Tibial nerve (tissue), 4 donors: ENCODE measurements at regions not wholly inside any gene's neighbourhood (a gene's known extent, or its start where the extent isn't known, plus 50 kb on each side); places are given as distances from the start of the nearest gene placed in this dataset.

Source experiments
- DNase-seq, 2 donors: peaks; one replicate each; pipeline ENCODE4 v3.0.0-alpha.2; 2019; ENCODE audit warnings: low spot score in 2 of 2
- H3K27ac ChIP-seq, 4 donors: fragments of 200-600 bp; sonication (generic) in 3 of 4; one replicate each; pipeline ENCODE4 v1.5.1; 2017 to 2019; ENCODE audit warnings: mild to moderate bottlenecking in 1 of 4
- H3K27me3 ChIP-seq, 2 donors: fragments of 200-600 bp; sonication (generic) in 1 of 2; one replicate each; pipeline versions ENCODE4 v1.5.1 to v1.6.0; 2017 to 2019
- H3K36me3 ChIP-seq, 3 donors: fragments of 200-600 bp; sonication (generic); one replicate each; pipeline ENCODE4 v1.5.1; 2018 to 2019
- H3K4me1 ChIP-seq, 4 donors: fragments of 200-600 bp; sonication (generic) in 3 of 4; one replicate each; pipeline ENCODE4 v1.5.1; 2017 to 2019
- H3K4me3 ChIP-seq, 4 donors: fragments of 200-600 bp; sonication (generic) in 3 of 4; one replicate each; pipeline ENCODE4 v1.5.1; 2017 to 2019; ENCODE audit warnings: mild to moderate bottlenecking in 1 of 4, moderate library complexity in 1 of 4
- H3K9me3 ChIP-seq, 4 donors: fragments of 200-600 bp; sonication (generic) in 3 of 4; one replicate each; pipeline ENCODE4 v1.5.1; 2017 to 2019
- CTCF ChIP-seq, 5 experiments: fragments of 200-600 bp in 3 of 5; fragments of 450-650 bp in 2 of 5; sonication (generic) in 3 of 5; IDR thresholded peaks; one replicate each; pipeline ENCODE4 v1.5.1; 2016 to 2019; ENCODE audit warnings: antibody characterized with exemption in 5 of 5, mild to moderate bottlenecking in 3 of 5, moderate library complexity in 2 of 5
- EP300 ChIP-seq, 2 donors: sonication (generic); formaldehyde crosslinking; IDR thresholded peaks; one replicate each; pipeline ENCODE4 v1.6.1; 2017; ENCODE audit warnings: antibody characterized with exemption in 2 of 2, mild to moderate bottlenecking in 1 of 2
- POLR2A ChIP-seq, 2 donors: fragments of 450-650 bp; IDR thresholded peaks; one replicate each; pipeline ENCODE4 v1.6.1; 2017; ENCODE audit warnings: antibody characterized with exemption in 2 of 2, mild to moderate bottlenecking in 2 of 2, moderate library complexity in 2 of 2
- WGBS, 2 donors: methylation state at CpG; one replicate each; pipeline ENCODE4 v1.1.5; 2018; 5-methylcytosine and 5-hydroxymethylcytosine counted together

DNA sequence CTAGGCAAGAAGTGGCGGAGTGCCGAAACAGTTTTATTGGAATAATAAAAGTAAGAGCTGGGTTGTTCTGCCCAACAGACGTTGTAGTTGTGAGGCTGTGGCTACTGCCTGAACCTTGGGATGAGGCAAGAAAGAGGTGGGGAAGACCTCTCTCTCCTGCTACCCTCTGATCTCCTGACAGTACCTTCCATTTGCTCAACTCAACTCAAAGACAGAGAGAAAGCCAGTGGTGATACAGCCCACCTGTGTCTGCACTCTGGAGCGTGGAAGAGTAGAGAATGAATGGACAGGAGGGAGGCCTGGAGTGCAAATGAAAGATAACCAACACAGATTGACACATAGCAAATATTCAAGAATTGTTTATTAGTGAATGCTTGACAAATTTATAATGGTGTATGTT lies 590.3 kb downstream of the NYAP2 start:
- H3K27ac ChIP-seq = no peak overlapping the region
- WGBS, 2 donors = 81 to 86% methylated on average over 4 of the region's 4 CpGs
- TF ChIP-seq POLR2A (IDR thresholded peaks at IDR 0.05) (no peak), EP300 (IDR thresholded peaks at IDR 0.05) (no peak), CTCF (IDR thresholded peaks at IDR 0.05) (no peak)
- no peaks in the 10 kb centered on the region for H3K36me3 ChIP-seq
- H3K27me3 ChIP-seq = no peaks in the 10 kb centered on the region
- no peak for DNase-seq
- no peaks in the 10 kb centered on the region for H3K4me1 ChIP-seq
- H3K9me3 ChIP-seq = no peaks in the 10 kb centered on the region
- no peak overlapping the region for H3K4me3 ChIP-seq

GRCh38 chr2:225980372-225980771 lies 580.9 kb downstream of the NYAP2 start:
- Histone ChIP-seq H3K4me1 (no peaks in the 10 kb centered on the region), H3K36me3 (no peaks in the 10 kb centered on the region), H3K27me3 (no peaks in the 10 kb centered on the region), H3K9me3 (no peaks in the 10 kb centered on the region), H3K27ac (no peak overlapping the region), H3K4me3 (no peak overlapping the region)
- DNase-seq = no peak
- TF ChIP-seq POLR2A (IDR thresholded peaks at IDR 0.05) = no peak
- WGBS, 2 donors = 93 to 100% methylated on average over 7 of the region's 7 CpGs

- 89 to 94% methylated on average over 3 of the region's 3 CpGs for WGBS, 2 donors
- H3K36me3 ChIP-seq = no peaks in the 10 kb centered on the region
- no peak for DNase-seq
- H3K4me3 ChIP-seq = no peak overlapping the region
- no peaks in the 10 kb centered on the region for H3K9me3 ChIP-seq
- no peaks in the 10 kb centered on the region for H3K27me3 ChIP-seq
- TF ChIP-seq POLR2A (IDR thresholded peaks at IDR 0.05) (no peak), EP300 (IDR thresholded peaks at IDR 0.05) (no peak), CTCF (IDR thresholded peaks at IDR 0.05) (no peak)
- H3K27ac ChIP-seq = no peak overlapping the region
- no peaks in the 10 kb centered on the region for H3K4me1 ChIP-seq
These were observed 571.9 kb downstream of the NYAP2 start for GRCh38 chr2:225971433-225971832.

DNA sequence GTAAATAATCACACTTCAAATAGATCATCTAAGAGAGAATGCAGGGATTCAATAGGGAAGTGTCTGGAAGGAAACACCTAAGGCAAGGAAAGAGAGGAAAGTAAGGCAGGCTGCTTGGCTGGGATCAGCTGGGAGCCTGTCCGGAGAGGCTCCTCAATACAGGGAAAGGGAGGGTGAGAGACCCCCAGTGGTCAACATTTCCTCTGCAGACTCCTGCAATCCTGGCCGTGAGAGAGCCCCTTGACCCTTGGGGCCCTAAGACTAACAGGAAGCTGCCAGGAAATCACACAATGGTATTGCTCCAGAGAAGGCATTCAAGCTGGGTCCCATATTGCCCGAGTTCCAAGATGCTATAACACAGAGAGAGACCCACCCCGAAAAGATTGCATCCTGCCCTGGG lies 549.4 kb downstream of the NYAP2 start:
- Histone ChIP-seq H3K27me3 (no peaks in the 10 kb centered on the region), H3K4me1 (no peaks in the 10 kb centered on the region), H3K4me3 (no peak overlapping the region), H3K36me3 (no peaks in the 10 kb centered on the region), H3K27ac (no peak overlapping the region), H3K9me3 (peaks cover 0 to 34% (median 4%) of the 10 kb centered on the region in 4 donors)
- WGBS, 2 donors = 49 to 60% methylated on average over 4 of the region's 4 CpGs
- TF ChIP-seq CTCF (IDR thresholded peaks at IDR 0.05) = no peak
- no peak for TF ChIP-seq EP300 (IDR thresholded peaks at IDR 0.05)
- TF ChIP-seq POLR2A (IDR thresholded peaks at IDR 0.05) = no peak
- no peak for DNase-seq

DNA sequence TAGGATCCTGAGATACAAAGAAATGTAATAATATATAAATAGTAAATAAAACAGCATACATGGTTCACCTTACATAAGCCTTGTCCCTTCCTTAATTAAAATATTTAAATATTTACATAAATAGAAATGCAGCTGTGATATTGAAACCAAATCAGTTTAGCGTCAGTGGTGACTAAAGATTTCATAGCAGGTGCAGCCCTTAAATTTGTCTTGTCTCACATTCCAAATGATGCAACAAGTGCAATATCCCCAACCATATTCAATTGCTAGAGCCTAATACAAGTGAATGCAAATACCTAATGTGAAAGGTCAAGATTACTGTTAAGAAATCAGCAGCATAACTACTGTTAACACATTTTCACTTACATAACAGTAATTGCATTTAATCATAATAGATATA lies 539.5 kb downstream of the NYAP2 start:
- Histone ChIP-seq H3K36me3 (no peaks in the 10 kb centered on the region), H3K4me3 (no peak overlapping the region), H3K27ac (no peak overlapping the region), H3K4me1 (no peaks in the 10 kb centered on the region), H3K9me3 (no peaks in the 10 kb centered on the region), H3K27me3 (no peaks in the 10 kb centered on the region)
- 94 to 100% methylated on average over 1 of the region's 1 CpG for WGBS, 2 donors
- no peak for DNase-seq
- TF ChIP-seq CTCF (IDR thresholded peaks at IDR 0.05) (no peak), POLR2A (IDR thresholded peaks at IDR 0.05) (no peak), EP300 (IDR thresholded peaks at IDR 0.05) (no peak)

GRCh38 chr2:225937625-225938187 lies 538.2 kb downstream of the NYAP2 start:
- Histone ChIP-seq H3K4me3 (no peak overlapping the region), H3K27me3 (no peaks in the 10 kb centered on the region), H3K27ac (no peak overlapping the region), H3K4me1 (peaks cover 0 to 2% (median 0%) of the 10 kb centered on the region in 4 donors), H3K36me3 (no peaks in the 10 kb centered on the region), H3K9me3 (no peaks in the 10 kb centered on the region)
- TF ChIP-seq POLR2A (IDR thresholded peaks at IDR 0.05) = no peak
- TF ChIP-seq CTCF (IDR thresholded peaks at IDR 0.05) = no peak
- no peak for TF ChIP-seq EP300 (IDR thresholded peaks at IDR 0.05)
- no peak for DNase-seq
- 100% methylated on average over 1 of the region's 1 CpG for WGBS, 2 donors
